Cardiac muscle cell (in vitro differentiated cells and primary cell): ENCODE measurements at regions not wholly inside any gene's neighbourhood (a gene's known extent, or its start where the extent isn't known, plus 50 kb on each side); places are given as distances from the start of the nearest gene placed in this dataset.

Source experiments
- DNase-seq, 2 donors: peaks; one replicate each; pipeline versions ENCODE4 v3.0.0 to v3.0.0-alpha.2; 2010 to 2017; ENCODE audit warnings: low read depth in 1 of 2, low spot score in 1 of 2
- H3K27ac ChIP-seq: fragments of 200-600 bp; sonication (generic); 2 replicates; pipeline ENCODE4 v1.5.1; 2016
- H3K27me3 ChIP-seq: fragments of 200-600 bp; sonication (generic); 2 replicates; pipeline ENCODE4 v1.6.0; 2016; ENCODE audit warnings: control low read depth
- H3K36me3 ChIP-seq: fragments of 200-600 bp; sonication (generic); 2 replicates; pipeline ENCODE4 v1.5.1; 2016; ENCODE audit warnings: control low read depth
- H3K4me1 ChIP-seq: fragments of 200-600 bp; sonication (generic); 2 replicates; pipeline ENCODE4 v1.8.1; 2017; ENCODE audit warnings: low read depth, mild to moderate bottlenecking, mixed run types
- H3K4me3 ChIP-seq: fragments of 200-600 bp; sonication (generic); 2 replicates; pipeline ENCODE4 v1.5.1; 2016; ENCODE audit warnings: mild to moderate bottlenecking
- H3K9me3 ChIP-seq: fragments of 200-600 bp; sonication (generic); 2 replicates; pipeline ENCODE4 v1.5.1; 2017; ENCODE audit warnings: low read depth, mild to moderate bottlenecking, control low read depth
- CTCF ChIP-seq: IDR thresholded peaks from 2 replicates; pipeline ENCODE4 v1.5.1; 2012; ENCODE audit warnings: low read depth, mild to moderate bottlenecking, low read length

- Histone ChIP-seq H3K4me1 (no peaks in the 10 kb centered on the region), H3K9me3 (no peaks in the 10 kb centered on the region), H3K27ac (no peak overlapping the region), H3K27me3 (no peaks in the 10 kb centered on the region), H3K36me3 (no peaks in the 10 kb centered on the region), H3K4me3 (no peak overlapping the region)
- TF ChIP-seq CTCF, result no peak
- DNase-seq, result peak; percentile 4 to 23
Measured at GRCh38 chr10:131726076-131726880, 174.5 kb upstream of the PPP2R2D start.

- Histone ChIP-seq H3K4me3 (no peak overlapping the region), H3K27me3 (no peaks in the 10 kb centered on the region), H3K27ac (no peak overlapping the region), H3K9me3 (no peaks in the 10 kb centered on the region), H3K36me3 (no peaks in the 10 kb centered on the region), H3K4me1 (no peaks in the 10 kb centered on the region)
- no peak for DNase-seq
- TF ChIP-seq CTCF, result no peak
Measured at GRCh38 chr10:131726967-131727366, 173.8 kb upstream of the PPP2R2D start.

GRCh38 chr10:131727560-131727959, 173.2 kb upstream of the PPP2R2D start:
- Histone ChIP-seq H3K4me1 (no peaks in the 10 kb centered on the region), H3K9me3 (no peaks in the 10 kb centered on the region), H3K4me3 (no peak overlapping the region), H3K27me3 (no peaks in the 10 kb centered on the region), H3K36me3 (no peaks in the 10 kb centered on the region), H3K27ac (no peak overlapping the region)
- DNase-seq, result no peak
- no peak for TF ChIP-seq CTCF

- Histone ChIP-seq H3K27me3 (no peaks in the 10 kb centered on the region), H3K4me3 (no peak overlapping the region), H3K36me3 (no peaks in the 10 kb centered on the region), H3K27ac (no peak overlapping the region), H3K9me3 (no peaks in the 10 kb centered on the region), H3K4me1 (no peaks in the 10 kb centered on the region)
- no peak for DNase-seq
- TF ChIP-seq CTCF, result no peak
Measured at GRCh38 chr10:131728286-131729228, 172.3 kb upstream of the PPP2R2D start.

GRCh38 chr10:131729361-131729760, 171.4 kb upstream of the PPP2R2D start:
- no peak for DNase-seq
- no peaks in the 10 kb centered on the region for H3K9me3 ChIP-seq
- H3K36me3 ChIP-seq, result no peaks in the 10 kb centered on the region
- H3K4me1 ChIP-seq, result no peaks in the 10 kb centered on the region
- no peak overlapping the region for H3K4me3 ChIP-seq
- TF ChIP-seq CTCF, result no peak
- H3K27ac ChIP-seq, result no peak overlapping the region
- H3K27me3 ChIP-seq, result no peaks in the 10 kb centered on the region
